Colonic mucosa (tissue), 4 donors: ENCODE measurements at regions not wholly inside any gene's neighbourhood (a gene's known extent, or its start where the extent isn't known, plus 50 kb on each side); places are given as distances from the start of the nearest gene placed in this dataset.
A peak's percentile ranks its signal among the peaks of the same experiment; 100 is the strongest.

Source experiments
- DNase-seq: peaks from one replicate; pipeline ENCODE4 v3.0.0-alpha.2; 2020
- H3K27ac ChIP-seq: fragments of 200-600 bp; one replicate; pipeline ENCODE4 v1.8.0; 2021
- H3K27me3 ChIP-seq: fragments of 200-600 bp; one replicate; pipeline ENCODE4 v1.8.0; 2021
- H3K36me3 ChIP-seq: fragments of 200-600 bp; one replicate; pipeline ENCODE4 v1.8.0; 2021
- H3K4me1 ChIP-seq: fragments of 200-600 bp; one replicate; pipeline ENCODE4 v1.8.0; 2021; ENCODE audit warnings: mild to moderate bottlenecking
- H3K4me3 ChIP-seq: fragments of 200-600 bp; one replicate; pipeline ENCODE4 v1.8.0; 2021
- H3K9ac ChIP-seq, 2 donors: one replicate each; pipeline ENCODE4 v1.7.0; 2013; ENCODE audit warnings: control low read depth in 2 of 2, low read depth in 2 of 2, low read length in 2 of 2
- H3K9me3 ChIP-seq: fragments of 200-600 bp; one replicate; pipeline ENCODE4 v1.8.0; 2021
- intact Hi-C: fragments of 100-400 bp; cut with DNase I; formaldehyde crosslinking; loops from one replicate; pipeline ENCODE4 v1.14.1; 2022
- TF ChIP-seq, protein P1 (sequence below): fragments of 200-600 bp; IDR thresholded peaks from one replicate; pipeline ENCODE4 v1.8.0; 2022; ENCODE audit warnings: antibody characterized with exemption, mild to moderate bottlenecking
- donor health status: healthy.
- donor health status: DM: no; HTN: no; CAD: no.
- donor health status: DM: no; HTN: no; CAD: no.

DNA sequence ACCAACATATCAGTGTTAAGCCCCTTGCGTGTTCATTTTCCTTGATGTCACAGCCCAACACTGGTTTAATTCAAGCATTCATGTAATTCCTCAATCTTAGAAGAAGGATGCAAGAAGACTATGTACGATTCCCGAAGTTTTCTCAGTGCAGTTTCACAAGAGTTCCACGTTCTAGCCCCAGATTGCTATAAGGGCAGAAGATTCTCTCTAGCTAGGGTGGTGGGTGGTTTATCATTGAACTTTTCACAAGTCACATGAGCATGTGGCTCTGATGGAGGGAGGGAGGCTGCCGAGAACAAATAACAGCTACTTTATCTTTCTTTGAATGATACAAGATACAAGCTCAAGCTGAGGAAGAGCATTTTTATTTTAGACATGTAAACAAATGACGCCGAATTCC, 71.9 kb upstream of the NHSL1 start:
- H3K4me1 ChIP-seq = no peaks in the 10 kb centered on the region
- peak overlapping the region in 1 of 2 donors; percentile 70 for H3K9ac ChIP-seq
- no peak overlapping the region for H3K4me3 ChIP-seq
- H3K36me3 ChIP-seq = no peaks in the 10 kb centered on the region
- intact Hi-C loops = no loop called here
- H3K9me3 ChIP-seq = no peaks in the 10 kb centered on the region
- H3K27me3 ChIP-seq = no peaks in the 10 kb centered on the region
- H3K27ac ChIP-seq = no peak overlapping the region
- TF ChIP-seq, protein P1, sequence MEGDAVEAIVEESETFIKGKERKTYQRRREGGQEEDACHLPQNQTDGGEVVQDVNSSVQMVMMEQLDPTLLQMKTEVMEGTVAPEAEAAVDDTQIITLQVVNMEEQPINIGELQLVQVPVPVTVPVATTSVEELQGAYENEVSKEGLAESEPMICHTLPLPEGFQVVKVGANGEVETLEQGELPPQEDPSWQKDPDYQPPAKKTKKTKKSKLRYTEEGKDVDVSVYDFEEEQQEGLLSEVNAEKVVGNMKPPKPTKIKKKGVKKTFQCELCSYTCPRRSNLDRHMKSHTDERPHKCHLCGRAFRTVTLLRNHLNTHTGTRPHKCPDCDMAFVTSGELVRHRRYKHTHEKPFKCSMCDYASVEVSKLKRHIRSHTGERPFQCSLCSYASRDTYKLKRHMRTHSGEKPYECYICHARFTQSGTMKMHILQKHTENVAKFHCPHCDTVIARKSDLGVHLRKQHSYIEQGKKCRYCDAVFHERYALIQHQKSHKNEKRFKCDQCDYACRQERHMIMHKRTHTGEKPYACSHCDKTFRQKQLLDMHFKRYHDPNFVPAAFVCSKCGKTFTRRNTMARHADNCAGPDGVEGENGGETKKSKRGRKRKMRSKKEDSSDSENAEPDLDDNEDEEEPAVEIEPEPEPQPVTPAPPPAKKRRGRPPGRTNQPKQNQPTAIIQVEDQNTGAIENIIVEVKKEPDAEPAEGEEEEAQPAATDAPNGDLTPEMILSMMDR = no peak
- no peak for DNase-seq

DNA sequence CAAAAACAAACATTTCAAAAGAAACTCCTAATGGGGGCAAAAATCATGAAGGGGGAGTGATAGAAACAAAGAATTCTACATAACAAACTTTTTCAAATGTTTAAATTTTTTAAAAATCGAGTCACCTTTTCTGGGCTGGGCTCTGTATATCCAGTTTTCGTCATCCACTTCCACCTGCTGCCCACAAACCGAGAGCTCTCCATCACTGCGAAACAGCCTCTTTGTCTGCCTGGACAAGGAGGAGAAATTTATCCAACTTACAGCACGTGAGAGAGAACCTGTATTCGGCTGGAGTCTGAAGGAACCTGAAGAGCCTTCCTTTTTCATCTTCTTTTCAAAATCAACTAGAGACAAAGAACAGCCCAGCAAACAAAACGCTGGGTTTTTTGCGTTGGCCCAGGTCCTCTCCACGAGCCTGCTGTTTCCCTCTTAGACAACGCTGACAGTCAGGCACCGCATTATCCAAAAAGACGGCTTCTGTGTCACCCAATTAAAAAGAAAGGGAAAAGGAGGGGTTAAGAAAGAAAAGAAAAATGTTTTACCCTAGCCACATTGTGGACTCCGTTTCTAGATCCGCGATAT, 72.4 kb upstream of the NHSL1 start:
- Histone ChIP-seq H3K9ac (peak overlapping the region in 1 of 2 donors; percentile 70), H3K4me1 (no peaks in the 10 kb centered on the region), H3K27ac (peak overlapping the region; percentile 26), H3K27me3 (no peaks in the 10 kb centered on the region), H3K36me3 (no peaks in the 10 kb centered on the region), H3K4me3 (peak overlapping the region; percentile 26), H3K9me3 (no peaks in the 10 kb centered on the region)
- DNase-seq = no peak
- intact Hi-C loops = no loop called here
- TF ChIP-seq, protein P1 = no peak

DNA sequence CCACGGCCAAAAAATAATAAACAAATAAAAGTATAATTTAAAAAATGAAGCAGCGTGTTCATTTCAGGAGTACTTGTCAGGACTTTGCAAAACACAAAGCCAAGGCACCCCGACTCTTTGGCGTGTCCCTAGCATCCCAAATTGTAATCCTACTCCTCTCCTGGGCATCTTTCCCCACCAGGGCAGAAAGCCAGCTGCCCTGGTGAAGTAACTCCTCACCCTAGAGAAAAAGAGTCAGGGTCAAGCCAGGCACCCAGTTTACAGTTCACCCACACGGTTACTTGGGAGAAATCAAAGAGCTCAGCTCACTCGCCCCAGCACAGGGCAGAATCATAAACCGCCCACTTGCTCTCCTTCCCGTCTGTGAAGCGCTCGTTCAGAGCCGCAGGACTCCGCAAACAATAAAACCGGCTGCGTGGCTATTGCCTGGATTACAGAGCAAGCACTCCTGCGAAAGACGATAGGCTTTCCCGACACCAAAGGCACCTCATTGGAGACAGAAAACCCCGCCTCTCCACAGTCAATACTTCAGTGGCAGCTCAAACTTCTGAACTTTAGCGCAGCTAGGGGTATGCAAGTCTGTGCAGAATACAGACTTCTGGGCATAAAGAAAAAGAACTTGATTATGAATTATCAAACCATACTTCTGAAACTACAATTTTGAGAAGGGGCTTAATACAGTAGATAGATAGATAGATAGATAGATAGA, 73.0 kb upstream of the NHSL1 start:
- TF ChIP-seq, protein P1 = no peak

DNA sequence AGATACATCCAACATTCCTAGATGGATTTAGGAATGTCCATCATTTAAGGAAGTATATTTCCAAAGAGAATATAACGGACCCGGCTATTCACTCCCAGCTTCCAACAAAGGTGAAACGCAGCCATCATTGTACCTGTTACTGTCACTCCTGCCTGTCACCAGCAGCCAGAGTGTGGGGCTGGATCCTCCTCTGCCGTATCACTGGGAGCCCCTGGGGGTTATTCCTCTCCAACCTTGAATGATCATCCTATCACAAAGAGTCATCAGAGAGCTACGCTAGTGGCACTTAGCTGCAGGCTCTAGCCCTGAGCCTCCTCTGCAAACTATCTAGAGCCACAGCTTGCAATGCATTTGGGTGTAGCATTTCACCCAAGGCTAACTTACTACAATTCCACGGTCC, 73.6 kb upstream of the NHSL1 start:
- H3K4me3 ChIP-seq = no peak overlapping the region
- intact Hi-C loops = no loop called here

More for the DNA sequence above, 73.0 kb upstream of the NHSL1 start:
- peak overlapping the region; percentile 70 to 73 for H3K9ac ChIP-seq
- peak; percentile 81 for DNase-seq
- H3K9me3 ChIP-seq = no peaks in the 10 kb centered on the region
- peak overlapping the region; percentile 26 for H3K4me3 ChIP-seq
- peak overlapping the region; percentile 26 for H3K27ac ChIP-seq
- intact Hi-C loops = no loop called here
- H3K4me1 ChIP-seq = no peaks in the 10 kb centered on the region
- H3K27me3 ChIP-seq = no peaks in the 10 kb centered on the region
- no peaks in the 10 kb centered on the region for H3K36me3 ChIP-seq

DNA sequence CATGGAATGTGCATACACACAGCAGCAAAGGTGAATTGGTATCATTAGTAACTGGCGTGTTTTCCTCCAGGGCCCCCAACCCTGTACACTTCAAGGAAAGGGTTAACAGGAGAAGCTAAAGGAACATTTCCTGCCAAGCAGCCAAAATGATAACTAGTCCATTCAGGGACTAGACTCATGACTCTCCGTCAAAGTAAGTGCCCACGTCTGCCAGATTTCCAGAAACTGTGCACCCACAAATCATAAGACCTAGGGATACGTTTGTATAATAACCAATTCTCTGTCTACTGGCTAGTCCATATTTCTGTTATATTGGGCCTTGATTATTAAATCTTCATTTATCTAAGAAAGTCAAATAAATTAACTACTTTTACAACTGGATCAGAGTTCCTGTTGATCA, 76.0 kb upstream of the NHSL1 start:
- Histone ChIP-seq H3K36me3 (no peaks in the 10 kb centered on the region), H3K4me1 (no peaks in the 10 kb centered on the region), H3K4me3 (no peak overlapping the region), H3K9ac (no peak overlapping the region), H3K27me3 (no peaks in the 10 kb centered on the region), H3K9me3 (no peaks in the 10 kb centered on the region), H3K27ac (no peak overlapping the region)
- intact Hi-C loops = no loop called here
- TF ChIP-seq, protein P1 = no peak
- no peak for DNase-seq

More for the DNA sequence above, 73.6 kb upstream of the NHSL1 start:
- Histone ChIP-seq H3K36me3 (no peaks in the 10 kb centered on the region), H3K9me3 (no peaks in the 10 kb centered on the region), H3K27ac (no peak overlapping the region), H3K9ac (no peak overlapping the region), H3K27me3 (no peaks in the 10 kb centered on the region), H3K4me1 (no peaks in the 10 kb centered on the region)
- no peak for DNase-seq
- TF ChIP-seq, protein P1 = no peak
